Stimulated activated naive B cell treated with anti-CD40 and anti-IgM and Interleukin-4, amounts not matched to agents 10 μg/mL and 1 μg/mL and 100 μg/mL, for 72 hours (primary cell): ENCODE measurements at regions not wholly inside any gene's neighbourhood (a gene's known extent, or its start where the extent isn't known, plus 50 kb on each side); places are given as distances from the start of the nearest gene placed in this dataset.

Experiments
- ATAC-seq, 2 donors: fragments of 150-1000 bp; cut with Tn5 transposase; replicated peaks; 2 replicates each; pipeline ENCODE4 v1.10.0; 2021; ENCODE audit warnings: moderate library complexity in 1 of 2
- DNase-seq: peaks from one replicate; pipeline ENCODE4 v3.0.0; 2021
- H3K27ac Mint-ChIP-seq: one replicate; pipeline ENCODE4 v1.8.0; 2022; ENCODE audit warnings: mild to moderate bottlenecking, mixed read lengths
- H3K27me3 Mint-ChIP-seq, 2 donors: one replicate each; pipeline ENCODE4 v1.8.0; 2022; ENCODE audit warnings: mixed read lengths in 2 of 2
- H3K36me3 Mint-ChIP-seq, 2 donors: one replicate each; pipeline ENCODE4 v1.8.0; 2022; ENCODE audit warnings: mixed read lengths in 2 of 2, mild to moderate bottlenecking in 1 of 2
- H3K4me1 Mint-ChIP-seq, 2 donors: one replicate each; pipeline ENCODE4 v1.8.0; 2022; ENCODE audit warnings: mixed read lengths in 2 of 2, mild to moderate bottlenecking in 1 of 2
- H3K4me3 Mint-ChIP-seq, 2 donors: one replicate each; pipeline ENCODE4 v1.8.0; 2022; ENCODE audit warnings: mild to moderate bottlenecking in 2 of 2, mixed read lengths in 2 of 2, moderate library complexity in 1 of 2
- H3K9me3 Mint-ChIP-seq, 2 donors: one replicate each; pipeline ENCODE4 v1.8.0; 2022; ENCODE audit warnings: mixed read lengths in 2 of 2, mild to moderate bottlenecking in 1 of 2

GRCh38 chr1:229047840-229048620 is 222.9 kb upstream of the RAB4A start:
- Mint-ChIP-seq H3K9me3 (peaks cover 7 to 9% of the 10 kb centered on the region in 2 donors), H3K4me1 (peaks cover 0 to 2% of the 10 kb centered on the region in 2 donors), H3K27me3 (peaks cover 21 to 46% of the 10 kb centered on the region in 2 donors), H3K27ac (no peak overlapping the region), H3K4me3 (no peak overlapping the region), H3K36me3 (no peaks in the 10 kb centered on the region)
- no peak for ATAC-seq
- DNase-seq = no peak

DNA sequence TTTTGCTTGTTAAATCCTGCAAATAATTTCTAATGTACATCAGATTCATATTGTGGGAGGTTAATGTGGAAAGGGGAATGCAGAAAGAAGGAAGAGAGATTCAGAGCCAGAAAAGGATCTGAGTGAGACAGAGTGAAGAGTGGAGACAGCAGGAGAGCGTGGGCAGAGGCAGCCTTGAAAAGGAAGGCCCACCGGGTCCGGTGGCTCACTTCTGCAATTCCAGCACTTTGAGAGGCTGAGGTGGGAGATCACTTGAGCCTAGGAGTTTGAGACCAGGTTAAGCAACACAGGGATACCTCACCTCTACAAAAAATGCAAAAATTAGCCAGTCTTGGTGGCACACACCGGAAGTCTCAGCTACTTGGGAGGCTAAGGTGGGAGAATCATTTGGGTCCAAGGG is 222.0 kb upstream of the RAB4A start:
- Mint-ChIP-seq H3K4me1 (peaks cover 0 to 2% of the 10 kb centered on the region in 2 donors), H3K9me3 (peaks cover 7 to 9% of the 10 kb centered on the region in 2 donors), H3K4me3 (no peak overlapping the region), H3K27me3 (peaks cover 21 to 47% of the 10 kb centered on the region in 2 donors), H3K27ac (no peak overlapping the region), H3K36me3 (no peaks in the 10 kb centered on the region)
- ATAC-seq = no peak
- no peak for DNase-seq

GRCh38 chr1:229056046-229056445 is 214.9 kb upstream of the RAB4A start:
- Mint-ChIP-seq H3K4me1 (peaks cover 3 to 11% of the 10 kb centered on the region in 2 donors), H3K27ac (no peak overlapping the region)

GRCh38 chr1:229058111-229058561 is 212.8 kb upstream of the RAB4A start:
- no peak overlapping the region for H3K27ac Mint-ChIP-seq

More at GRCh38 chr1:229056046-229056445, 214.9 kb upstream of the RAB4A start:
- DNase-seq (no peak), ATAC-seq (no peak)
- Mint-ChIP-seq H3K4me3 (no peak overlapping the region), H3K9me3 (peaks cover 7% of the 10 kb centered on the region in 2 donors), H3K27me3 (peaks cover 26 to 30% of the 10 kb centered on the region in 2 donors), H3K36me3 (no peaks in the 10 kb centered on the region)

DNA sequence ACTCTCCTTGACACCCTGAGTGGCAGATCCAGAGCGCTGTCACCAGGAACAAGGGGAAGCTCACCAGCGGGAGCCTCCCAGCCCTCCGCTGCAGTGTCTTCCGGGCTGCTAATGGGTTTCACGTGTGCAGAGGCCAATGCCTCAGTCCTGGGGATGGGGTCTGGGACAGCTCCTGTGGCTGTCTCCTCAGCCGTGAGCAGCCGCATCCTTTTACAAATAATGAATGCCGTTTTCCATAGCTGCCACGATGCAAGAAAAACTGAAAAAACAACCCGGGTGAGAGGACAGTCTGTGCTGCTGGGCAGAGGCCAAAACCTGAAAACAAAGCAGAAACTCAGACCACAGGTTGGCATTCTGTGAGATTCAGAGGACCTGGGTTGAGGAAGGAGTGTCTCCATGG is 212.2 kb upstream of the RAB4A start:
- DNase-seq (no peak), ATAC-seq (no peak)
- Mint-ChIP-seq H3K4me1 (peaks cover 2 to 11% of the 10 kb centered on the region in 2 donors), H3K27ac (no peak overlapping the region), H3K9me3 (no peaks in the 10 kb centered on the region), H3K27me3 (peaks cover 26 to 30% of the 10 kb centered on the region in 2 donors), H3K4me3 (no peak overlapping the region), H3K36me3 (no peaks in the 10 kb centered on the region)

More at GRCh38 chr1:229058111-229058561, 212.8 kb upstream of the RAB4A start:
- Mint-ChIP-seq H3K9me3 (no peaks in the 10 kb centered on the region), H3K4me1 (peaks cover 2 to 11% of the 10 kb centered on the region in 2 donors), H3K27me3 (peaks cover 27 to 30% of the 10 kb centered on the region in 2 donors), H3K4me3 (no peak overlapping the region), H3K36me3 (no peaks in the 10 kb centered on the region)
- DNase-seq = no peak
- ATAC-seq = peak; percentile 51 to 63

- ATAC-seq (no peak), DNase-seq (no peak)
- Mint-ChIP-seq H3K27me3 (peaks cover 23 to 30% of the 10 kb centered on the region in 2 donors), H3K4me1 (peaks cover 2 to 11% of the 10 kb centered on the region in 2 donors), H3K9me3 (no peaks in the 10 kb centered on the region), H3K27ac (no peak overlapping the region), H3K4me3 (no peak overlapping the region), H3K36me3 (no peaks in the 10 kb centered on the region)
Observed at GRCh38 chr1:229059671-229060539, 211.0 kb upstream of the RAB4A start.

DNA sequence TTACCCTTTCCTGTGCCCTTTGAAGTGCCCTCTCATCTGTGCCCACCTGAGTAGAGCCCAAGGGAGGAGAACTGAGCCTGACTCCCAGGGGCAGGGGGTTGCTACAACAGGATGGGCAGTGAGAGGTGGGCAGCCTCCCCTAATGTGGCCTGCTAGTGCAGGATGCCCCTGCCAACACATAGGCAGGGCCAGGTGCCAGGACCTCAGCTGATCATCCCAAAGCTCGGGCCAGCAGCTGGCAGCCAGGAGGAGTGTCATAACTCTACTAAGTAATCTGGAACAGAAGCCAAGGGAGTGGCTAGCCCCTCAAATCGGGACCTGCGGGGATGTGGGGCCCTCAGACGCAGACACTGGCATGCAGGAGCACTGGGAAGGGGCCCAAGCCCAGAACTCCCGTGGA is 208.8 kb upstream of the RAB4A start:
- ATAC-seq (no peak), DNase-seq (no peak)
- H3K9me3 Mint-ChIP-seq = no peaks in the 10 kb centered on the region
- H3K27ac Mint-ChIP-seq = no peak overlapping the region
- H3K27me3 Mint-ChIP-seq = peaks cover 23 to 25% of the 10 kb centered on the region in 2 donors
- no peaks in the 10 kb centered on the region for H3K36me3 Mint-ChIP-seq
- no peak overlapping the region for H3K4me3 Mint-ChIP-seq
- peaks cover 2 to 11% of the 10 kb centered on the region in 2 donors for H3K4me1 Mint-ChIP-seq

DNA sequence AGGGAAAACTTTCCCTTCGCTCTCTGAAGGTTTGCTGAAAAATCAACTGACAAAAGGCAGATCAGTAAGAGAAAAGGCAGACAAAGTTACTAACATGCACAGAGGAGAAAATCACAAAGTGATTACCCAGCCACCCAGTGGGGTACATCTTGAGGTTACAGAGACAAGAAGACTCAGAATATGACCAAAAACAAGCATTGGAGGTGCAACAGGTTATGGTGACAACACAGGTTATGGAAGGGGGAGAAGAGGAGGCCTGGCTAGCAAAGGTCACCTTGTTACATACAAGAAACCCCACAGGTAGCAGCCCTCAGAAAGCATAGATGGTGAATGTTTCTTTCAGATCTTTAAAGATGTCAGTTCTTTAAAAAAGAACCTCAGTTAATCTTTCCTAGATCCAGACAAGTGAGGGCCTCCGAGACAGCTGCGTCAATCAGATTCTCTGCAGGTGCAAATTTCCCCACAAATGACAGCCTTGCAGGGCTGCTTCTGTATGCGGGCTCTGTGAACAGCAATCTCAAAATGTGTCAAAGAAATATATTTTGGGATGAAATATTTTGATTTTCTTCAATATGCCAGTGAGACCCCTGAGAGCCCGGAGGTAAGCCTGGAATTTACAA is 207.6 kb upstream of the RAB4A start:
- Mint-ChIP-seq H3K27me3 (peaks cover 26 to 30% of the 10 kb centered on the region in 2 donors), H3K9me3 (no peaks in the 10 kb centered on the region), H3K27ac (no peak overlapping the region)

DNA sequence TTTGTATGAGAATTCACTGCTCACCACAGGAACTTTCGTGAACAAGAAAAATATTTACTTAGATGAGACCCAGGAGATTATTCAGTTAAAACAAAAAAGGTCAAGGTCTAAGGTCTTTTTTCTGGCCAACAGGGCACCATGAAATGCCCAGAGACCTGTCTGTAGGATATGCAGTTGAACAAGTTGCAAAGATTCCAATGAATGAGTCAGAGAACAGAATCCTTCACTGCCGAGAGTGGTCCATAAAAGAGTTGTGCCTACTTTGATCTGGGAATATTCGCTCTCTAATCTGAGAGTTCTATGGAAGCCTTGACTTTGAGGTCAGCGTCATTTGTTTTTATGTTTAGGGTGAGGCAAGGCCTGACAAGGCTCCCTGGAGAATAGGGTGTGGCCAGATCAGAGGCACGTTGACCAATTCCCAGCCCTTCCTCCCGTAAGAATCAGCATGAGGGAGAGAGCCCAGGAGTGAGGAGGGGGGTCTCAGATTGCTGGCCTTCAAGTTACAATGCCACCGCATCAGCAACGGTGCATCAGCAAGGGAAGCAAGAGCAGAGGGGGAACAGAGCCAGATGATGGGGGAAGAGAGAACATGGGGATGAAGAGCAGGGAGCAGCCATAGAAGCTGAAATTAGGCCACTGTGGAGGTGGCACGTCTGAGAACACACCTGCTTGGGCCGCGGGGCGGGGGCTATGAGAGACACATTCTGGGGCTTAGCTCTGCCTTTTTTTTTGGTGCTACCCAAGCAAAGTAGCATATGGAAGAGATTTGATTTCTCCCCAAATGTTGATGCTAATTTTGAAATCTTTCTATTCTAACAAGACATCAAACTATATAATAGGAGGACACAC is 206.4 kb upstream of the RAB4A start:
- no peak for ATAC-seq
- no peak overlapping the region for H3K27ac Mint-ChIP-seq
- peaks cover 8 to 10% of the 10 kb centered on the region in 2 donors for H3K4me1 Mint-ChIP-seq
- no peaks in the 10 kb centered on the region for H3K9me3 Mint-ChIP-seq
- DNase-seq = no peak
- no peaks in the 10 kb centered on the region for H3K36me3 Mint-ChIP-seq
- H3K4me3 Mint-ChIP-seq = no peak overlapping the region
- H3K27me3 Mint-ChIP-seq = peaks cover 15 to 24% of the 10 kb centered on the region in 2 donors

More for the DNA sequence above, 207.6 kb upstream of the RAB4A start:
- H3K4me1 Mint-ChIP-seq = peaks cover 6% of the 10 kb centered on the region in 2 donors
- ATAC-seq (no peak), DNase-seq (no peak)
- H3K36me3 Mint-ChIP-seq = no peaks in the 10 kb centered on the region
- no peak overlapping the region for H3K4me3 Mint-ChIP-seq

GRCh38 chr1:229065613-229066012 is 205.3 kb upstream of the RAB4A start:
- no peak for ATAC-seq
- Mint-ChIP-seq H3K4me1 (peaks cover 6 to 10% of the 10 kb centered on the region in 2 donors), H3K27ac (no peak overlapping the region), H3K36me3 (no peaks in the 10 kb centered on the region), H3K9me3 (no peaks in the 10 kb centered on the region), H3K27me3 (peaks cover 7 to 17% of the 10 kb centered on the region in 2 donors), H3K4me3 (no peak overlapping the region)
- no peak for DNase-seq

DNA sequence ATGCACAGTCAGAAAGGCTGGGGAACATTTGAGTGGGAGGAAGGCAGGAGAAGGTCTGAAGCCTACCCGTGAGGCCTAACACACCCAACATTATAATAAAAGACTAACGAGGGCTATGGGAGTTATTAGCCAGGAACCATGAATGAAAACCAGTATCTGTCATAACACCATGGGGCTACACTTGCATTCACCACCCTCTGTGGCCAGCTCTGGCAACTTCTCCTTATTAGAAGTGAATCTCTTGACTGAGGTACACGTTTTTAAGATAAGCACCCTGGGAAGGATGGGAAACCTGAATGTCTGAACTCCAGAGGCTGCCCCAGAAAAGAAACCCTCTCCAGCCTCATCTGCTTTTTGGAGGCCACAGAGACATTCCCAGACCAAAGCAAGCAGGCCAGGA is 204.3 kb upstream of the RAB4A start:
- Mint-ChIP-seq H3K27ac (no peak overlapping the region), H3K4me1 (peaks cover 6 to 10% of the 10 kb centered on the region in 2 donors), H3K36me3 (no peaks in the 10 kb centered on the region), H3K4me3 (no peak overlapping the region), H3K27me3 (peaks cover 7 to 12% of the 10 kb centered on the region in 2 donors), H3K9me3 (no peaks in the 10 kb centered on the region)
- ATAC-seq (no peak), DNase-seq (no peak)

DNA sequence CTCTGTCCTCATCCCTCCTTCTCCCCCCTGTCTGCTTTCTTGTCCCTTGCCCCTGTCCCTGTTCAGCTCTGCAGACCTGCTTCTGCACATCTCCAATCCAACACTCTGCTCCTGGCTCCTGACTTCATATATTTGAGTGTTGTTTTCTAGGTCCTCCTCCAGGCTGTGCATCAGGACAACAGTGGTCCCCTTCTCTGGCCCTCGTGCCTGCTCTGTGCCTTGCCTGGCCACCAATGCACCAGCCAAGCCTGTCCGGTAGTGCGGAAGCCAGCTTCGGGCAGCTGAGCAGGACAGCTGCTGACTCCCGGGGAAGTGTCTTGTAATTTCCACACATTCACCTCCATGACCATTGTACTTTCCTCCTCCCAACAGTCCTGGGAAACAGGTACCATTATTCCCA is 203.4 kb upstream of the RAB4A start:
- DNase-seq (no peak), ATAC-seq (no peak)
- Mint-ChIP-seq H3K27ac (no peak overlapping the region), H3K27me3 (peaks cover 7 to 12% of the 10 kb centered on the region in 2 donors), H3K4me3 (no peak overlapping the region), H3K36me3 (no peaks in the 10 kb centered on the region), H3K4me1 (peaks cover 6 to 10% of the 10 kb centered on the region in 2 donors), H3K9me3 (no peaks in the 10 kb centered on the region)

DNA sequence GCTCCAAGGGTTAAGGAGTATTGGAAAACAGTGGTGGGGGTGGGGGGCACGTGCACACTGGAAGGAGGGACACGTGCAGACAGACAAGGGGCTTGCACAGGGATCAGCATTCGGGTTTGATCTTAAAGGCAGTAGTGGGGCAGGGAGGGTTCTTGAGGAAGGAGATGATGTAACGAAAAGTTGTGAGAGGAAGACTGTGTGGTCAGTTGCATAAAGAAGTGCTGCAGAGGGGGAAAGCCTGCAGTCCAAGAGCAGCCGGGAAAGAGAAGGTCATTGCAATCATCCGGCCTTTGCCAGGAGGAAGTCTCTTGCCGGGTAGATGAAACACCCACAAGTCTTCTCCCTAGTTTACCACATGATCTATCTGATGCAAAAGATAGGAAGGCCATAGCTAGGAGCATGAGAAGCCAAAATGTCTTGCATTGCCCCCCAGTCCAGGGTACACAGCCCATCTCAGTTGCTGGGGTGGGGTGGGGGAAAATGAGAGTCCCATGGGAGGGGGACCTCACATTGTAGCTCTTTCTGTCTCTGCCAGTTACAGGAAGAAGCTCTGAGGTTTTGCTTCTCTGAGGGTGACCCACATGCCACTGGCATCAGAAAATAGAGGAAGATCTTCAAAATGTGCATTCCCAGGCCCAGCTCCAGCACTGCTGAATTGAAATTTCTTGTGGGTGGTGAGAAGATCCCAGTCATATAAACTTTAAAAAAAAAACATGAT is 202.5 kb upstream of the RAB4A start:
- ATAC-seq = peak; percentile 42 to 44
- Mint-ChIP-seq H3K36me3 (no peaks in the 10 kb centered on the region), H3K9me3 (no peaks in the 10 kb centered on the region), H3K4me1 (peaks cover 6 to 10% of the 10 kb centered on the region in 2 donors), H3K27ac (no peak overlapping the region), H3K27me3 (peaks cover 7 to 12% of the 10 kb centered on the region in 2 donors), H3K4me3 (no peak overlapping the region)
- no peak for DNase-seq
